CD4-positive, alpha-beta T cell treated with Interleukin-4 for 1 hour (primary cell): ENCODE measurements at regions not wholly inside any gene's neighbourhood (a gene's known extent, or its start where the extent isn't known, plus 50 kb on each side); places are given as distances from the start of the nearest gene placed in this dataset.

Source experiments
- DNase-seq, 2 donors: peaks; one replicate each; pipeline ENCODE4 v3.0.0-alpha.2; 2020 to 2022

DNA sequence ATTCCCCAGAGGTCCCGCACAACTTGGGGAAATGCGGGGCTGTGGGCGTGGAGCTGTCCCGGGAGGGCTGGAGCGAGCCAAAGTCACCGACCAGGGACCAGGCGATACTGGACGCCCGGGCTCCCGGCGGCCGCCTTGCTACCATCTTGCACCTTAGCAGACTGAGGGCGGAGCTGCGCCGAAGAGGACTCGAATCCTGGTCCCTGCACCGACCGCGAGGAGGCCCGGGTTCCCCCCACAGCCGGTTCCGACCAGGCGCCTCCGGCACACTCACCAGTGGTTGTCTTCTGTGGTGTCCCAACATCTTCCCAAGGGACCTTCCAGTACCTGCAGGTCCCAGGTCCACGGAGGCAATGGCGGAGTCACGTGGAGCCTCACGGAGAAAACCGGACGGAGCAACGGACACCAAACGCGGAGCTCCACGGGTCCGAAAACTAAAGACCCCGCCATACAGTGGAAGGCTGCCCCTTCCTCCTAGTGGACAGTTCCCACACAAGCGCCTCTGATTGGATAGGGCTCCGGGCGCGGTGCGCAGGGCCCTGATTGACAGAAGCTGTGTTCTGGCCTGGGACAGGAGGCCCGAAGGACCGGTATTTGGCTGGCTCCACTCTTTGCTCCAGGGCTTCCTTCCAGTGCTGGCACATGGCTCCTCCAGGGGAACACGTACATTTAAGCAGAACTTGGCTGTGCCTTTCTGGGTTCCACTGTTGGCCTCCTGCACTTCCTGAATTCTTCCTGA is 124.6 kb upstream of the ZNF479 start:
- no peak for DNase-seq

DNA sequence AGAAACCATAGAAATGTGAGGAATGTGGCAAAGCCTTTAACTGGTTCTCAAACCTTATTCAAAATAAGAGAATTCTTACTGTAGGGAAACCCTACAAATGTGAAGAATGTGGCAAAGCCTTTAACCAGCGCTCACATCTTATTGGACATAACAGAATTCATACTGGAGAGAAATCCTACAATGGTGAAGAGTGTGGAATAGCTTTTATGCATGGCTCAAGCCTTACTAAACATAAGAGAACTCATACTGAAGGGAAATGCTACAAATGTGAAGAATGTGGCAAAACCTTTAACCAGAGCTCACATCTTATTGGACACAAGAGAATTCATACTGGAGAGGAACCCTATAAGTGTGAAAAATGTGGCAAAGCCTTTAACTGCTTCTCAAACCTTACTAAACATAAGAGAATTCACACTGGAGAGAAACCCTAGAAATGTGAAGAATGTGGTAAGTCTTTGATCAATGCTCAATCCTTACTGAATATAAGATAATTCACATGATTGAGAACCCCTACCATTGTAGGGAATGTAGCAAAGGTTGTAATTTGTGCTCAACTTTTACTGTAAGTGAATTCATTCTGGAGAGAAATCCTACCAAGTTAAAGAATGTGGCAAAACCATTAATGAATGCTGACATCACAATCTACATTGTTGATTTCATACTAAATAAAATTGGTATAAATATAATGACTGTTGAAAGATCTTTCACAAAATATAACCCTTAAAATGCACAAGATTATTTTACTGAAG is 142.5 kb upstream of the ZNF479 start:
- DNase-seq: no peak

DNA sequence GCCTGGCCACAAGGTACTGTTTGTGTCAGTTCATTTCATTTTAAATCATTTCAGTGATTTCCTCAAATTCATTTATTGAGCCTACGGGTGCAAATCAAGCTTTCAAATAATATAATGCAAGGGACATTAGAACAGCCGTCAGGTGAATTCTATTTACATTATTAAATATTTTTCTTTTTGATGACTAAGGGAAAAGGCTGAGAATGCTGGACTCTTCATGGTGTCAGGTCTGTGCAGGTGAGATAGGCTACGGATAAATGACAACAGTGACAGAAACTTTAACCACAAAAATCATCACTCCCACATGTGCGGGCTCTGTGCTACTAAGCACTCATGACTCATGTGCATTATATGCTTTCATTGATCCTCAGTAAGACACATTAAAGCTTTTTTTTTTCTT is 149.2 kb upstream of the ZNF716 start:
- DNase-seq: no peak

DNA sequence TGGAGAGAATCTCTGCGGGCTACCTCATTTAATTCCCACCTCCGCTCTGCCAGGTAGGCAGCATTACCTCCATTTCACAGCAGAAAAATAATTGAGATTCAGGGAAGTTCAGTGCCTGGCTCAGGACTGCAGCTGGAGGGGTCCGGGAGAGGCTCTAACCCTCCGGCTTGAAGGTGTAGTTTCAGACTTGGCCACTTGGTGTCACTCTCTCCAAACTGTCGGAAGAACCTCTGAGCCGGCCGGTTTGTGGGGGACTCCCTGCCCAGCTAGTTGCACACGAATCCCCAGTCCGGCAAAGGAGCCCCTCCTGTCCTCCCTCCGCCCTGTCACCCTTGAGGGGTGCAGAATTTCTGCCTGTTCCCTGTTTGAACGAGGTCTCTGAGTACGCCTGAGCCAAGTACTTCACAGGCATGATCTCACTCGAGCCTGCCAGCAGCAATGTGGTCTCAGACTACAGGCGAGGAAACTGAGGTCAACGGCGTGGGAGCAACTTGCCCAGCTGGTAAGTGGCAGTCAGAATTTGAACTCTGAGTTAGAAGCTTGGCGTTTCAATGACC is 144.7 kb upstream of the ZNF716 start:
- DNase-seq: no peak

DNA sequence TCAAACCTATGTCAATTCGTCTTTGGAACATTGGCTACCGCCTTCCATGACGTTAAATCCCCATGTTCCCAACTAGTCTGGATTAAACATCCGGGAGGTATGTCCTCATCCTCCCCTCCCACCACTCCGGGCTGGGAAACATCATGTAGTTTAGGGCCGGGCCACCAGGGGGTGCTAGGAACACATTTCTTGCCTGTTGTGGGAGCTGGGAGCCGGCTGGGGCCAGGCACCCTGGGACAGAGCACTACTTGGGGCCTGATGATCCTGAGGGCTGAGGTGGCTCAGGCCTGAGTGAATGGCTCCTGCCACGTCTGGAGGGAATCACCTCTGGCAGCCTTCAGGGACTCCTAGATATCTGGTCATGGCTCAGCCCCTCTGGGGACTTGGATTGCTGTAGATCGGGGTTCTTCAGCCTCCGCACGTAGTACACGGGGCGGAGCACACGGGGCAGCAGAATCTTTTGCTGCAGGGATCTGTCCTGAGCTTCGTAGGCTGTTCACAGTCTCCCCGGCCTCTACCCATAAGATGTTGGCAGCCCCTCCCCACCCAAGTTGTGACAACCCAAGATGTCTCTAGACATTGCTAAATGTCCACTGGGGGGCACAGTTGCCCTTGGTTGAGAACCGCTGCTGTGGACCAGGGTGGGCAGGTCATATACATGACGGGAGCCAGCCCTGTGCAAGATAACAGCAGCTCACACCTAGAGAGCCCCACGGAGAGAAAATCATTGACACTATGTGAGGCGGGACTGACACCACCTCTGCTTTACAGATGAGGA is 141.2 kb upstream of the ZNF716 start:
- DNase-seq: no peak

DNA sequence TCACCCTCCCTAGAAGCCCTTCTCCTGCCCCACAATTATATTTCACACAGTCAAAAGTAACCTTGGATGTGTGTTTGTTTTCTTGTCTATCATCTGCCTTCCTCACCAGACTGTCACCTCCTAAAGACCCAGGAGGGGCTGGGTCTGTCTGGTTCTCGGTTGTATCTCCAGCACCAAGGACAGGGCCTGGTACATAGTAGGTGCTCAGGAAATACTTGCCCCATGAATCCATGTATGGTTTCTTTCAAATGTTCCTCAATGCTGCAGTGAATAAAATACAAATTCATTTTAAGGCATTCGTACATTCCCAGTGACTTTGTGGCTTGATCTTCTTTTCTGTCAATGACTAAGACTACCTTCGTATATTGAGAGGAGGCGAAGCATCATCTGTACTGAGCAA is 122.9 kb upstream of the ZNF716 start:
- DNase-seq: no peak

DNA sequence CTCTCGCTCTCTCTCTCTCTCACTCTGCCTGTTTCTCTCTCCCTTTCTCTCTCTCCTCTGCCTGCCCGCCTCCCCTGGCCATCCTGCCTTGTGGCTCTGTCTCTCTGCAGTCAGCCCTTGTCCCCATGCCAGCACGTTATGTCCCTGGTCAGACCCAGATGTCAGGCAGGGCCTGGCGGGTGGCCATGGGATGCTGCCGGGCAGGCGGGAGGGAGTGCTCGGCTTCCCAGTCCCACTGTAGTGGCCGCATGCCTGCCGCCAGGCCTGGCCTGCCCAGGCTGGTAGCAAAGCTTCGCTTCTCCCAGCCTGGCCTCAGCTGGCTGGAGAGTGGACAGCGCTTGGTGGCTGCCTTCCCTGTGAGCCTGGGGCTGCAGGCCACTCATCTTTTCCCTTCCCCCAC is 121.5 kb upstream of the ZNF716 start:
- DNase-seq: no peak

DNA sequence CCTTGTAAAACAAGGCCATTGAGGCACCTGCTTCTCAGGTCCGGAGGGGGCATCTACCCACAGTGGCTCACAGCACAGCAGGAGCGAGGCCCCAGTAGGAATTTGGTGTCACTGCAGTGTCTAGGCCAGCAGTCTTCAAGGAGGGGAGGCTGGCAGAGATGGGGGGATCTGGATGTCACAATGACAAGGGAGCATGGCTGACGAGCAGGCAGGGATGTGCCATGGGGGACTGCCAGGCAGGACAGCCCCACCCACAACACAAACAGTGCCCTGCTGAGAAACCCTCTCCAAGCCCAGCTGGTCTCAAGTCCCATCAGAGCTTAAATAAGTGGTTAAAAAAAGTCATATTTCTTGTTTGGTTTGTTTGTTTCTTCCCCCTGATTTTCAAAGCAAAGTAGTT is 121.0 kb upstream of the ZNF716 start:
- no peak for DNase-seq

DNA sequence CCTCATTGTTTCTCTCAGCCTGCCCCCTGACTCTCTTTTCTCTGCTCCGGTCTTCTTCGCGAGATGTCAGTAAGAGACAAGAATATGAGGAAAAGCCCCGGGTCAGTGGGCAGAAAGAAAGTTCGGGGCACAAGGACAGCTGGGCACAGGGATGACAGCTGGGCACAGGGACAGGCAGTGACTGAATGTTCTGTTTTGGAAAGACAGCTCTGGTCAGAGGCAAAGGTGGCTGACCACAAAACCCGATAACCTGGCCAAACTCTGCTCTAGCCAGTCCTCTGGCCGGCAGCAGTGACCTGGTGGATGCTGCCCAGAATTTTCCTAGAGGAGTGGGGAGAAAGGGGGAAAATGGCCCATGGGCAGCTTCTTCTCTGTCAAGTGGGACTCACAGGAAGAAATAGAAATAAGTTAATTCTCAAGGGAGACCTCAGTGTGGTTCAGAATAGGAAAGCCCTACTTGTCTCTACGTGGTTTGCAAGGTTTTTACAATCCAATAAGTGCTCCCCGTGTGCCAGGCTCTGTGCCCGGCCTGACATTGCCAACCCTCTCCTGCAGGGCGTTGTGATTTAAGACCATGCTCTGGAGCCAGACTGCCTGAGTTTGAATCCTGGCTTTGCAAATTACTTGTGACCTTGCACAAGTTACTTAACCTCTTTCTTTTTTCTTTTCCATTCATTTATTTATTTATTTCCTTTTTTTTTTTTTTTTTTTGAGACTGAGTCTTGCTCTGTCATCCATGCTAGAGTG is 110.6 kb upstream of the ZNF716 start:
- no peak for DNase-seq

DNA sequence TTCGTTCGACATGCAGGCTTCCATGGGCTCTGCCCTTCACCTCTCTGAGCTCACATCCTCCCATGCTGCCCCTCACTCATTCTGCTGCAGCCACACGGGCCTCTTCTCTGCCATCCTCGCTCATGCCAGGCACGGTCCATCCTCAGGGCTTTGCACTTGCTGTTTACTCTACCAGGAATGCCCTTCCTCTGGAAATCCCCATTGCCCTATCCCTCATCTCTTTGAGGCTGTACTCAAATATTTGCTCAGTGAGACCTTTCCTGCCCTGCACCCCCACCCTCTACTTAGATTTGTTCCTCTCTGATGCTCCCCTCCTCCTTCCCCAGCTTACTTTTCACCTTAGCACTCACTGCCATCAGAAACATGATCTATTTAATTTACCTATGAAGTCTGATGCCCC is 107.0 kb upstream of the ZNF716 start:
- DNase-seq: no peak

DNA sequence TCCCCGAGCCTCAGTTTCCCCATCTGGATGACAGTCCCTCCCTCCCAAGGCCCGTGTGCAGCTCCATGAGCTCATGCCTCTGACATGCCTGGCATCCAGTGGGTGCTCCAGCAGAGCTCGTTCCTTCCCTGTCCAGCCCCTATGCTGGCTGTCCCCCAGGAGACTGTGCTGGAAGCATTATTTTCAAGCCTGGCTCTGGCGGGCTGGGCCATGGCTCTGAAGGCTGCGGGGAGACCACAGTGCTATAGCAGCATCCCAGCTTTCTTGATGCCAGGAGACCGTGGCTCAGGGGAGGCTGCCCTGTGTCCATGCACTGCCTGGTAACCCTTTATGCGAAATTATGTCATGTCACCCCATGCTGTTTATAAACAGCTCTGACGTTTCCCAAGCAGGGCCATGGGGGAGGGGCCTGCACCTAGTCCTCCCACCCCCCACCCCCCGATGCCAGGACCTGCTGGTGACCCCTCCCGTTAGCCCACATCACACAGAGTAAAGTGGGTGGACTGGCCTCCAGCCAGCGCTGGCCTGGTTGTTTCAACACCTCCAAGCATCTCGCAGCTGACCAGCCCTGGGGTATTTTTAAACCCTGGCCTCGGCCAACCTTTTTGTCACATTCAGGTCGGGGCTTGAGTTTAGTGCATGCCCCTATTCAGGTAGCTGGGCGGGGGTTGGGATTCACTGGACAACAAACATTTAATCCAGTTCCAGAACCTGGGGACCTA is 105.9 kb upstream of the ZNF716 start:
- no peak for DNase-seq

DNA sequence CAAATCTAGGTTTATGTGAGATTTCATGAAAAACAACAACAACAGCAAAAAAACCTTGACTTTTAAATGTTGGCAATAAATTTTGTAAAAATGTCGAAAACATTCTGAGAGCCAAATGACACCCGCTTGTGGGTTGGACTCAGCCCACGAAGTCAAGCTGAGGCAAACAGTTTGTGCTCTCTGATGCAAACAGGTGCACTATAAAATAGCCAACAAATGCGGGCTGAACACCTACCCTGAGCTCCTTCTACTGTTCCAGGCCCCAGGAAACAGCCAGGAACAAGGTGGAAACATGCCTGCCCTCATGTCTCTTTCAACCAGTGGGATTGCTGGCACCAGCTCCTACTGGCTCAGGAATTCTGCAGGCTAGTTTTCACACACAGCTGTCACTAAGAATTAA is 105.0 kb upstream of the ZNF716 start:
- DNase-seq: no peak

DNA sequence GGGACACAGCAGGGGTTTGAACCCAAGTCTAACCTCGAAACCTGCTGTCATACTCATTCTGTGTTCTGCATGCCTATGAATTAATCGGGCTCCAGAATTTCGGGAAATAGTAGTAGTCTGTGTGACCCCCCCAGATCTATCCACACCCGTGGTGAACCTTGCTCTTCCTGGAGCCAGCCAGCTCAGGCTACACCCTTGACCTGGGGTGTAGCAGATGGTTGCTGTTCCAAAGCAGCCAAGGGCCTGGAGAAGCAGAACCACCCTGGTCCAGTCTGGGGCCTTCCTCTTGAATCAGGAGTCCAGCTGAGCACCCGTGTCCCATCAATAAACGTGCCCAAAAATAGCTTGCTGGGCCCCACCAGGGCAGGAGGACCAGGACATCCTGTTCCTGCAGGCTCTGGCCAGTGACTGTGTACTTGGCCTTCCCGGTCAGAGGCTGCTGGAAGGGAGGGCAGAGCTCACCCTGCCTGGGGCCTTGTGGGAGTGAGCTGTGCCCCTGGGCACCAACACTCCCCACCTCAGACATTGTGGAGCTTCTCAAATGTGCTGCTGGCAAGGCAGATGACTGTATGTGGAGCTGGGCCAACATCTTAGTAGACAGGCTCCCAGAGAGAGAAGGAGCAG is 101.2 kb upstream of the ZNF716 start:
- DNase-seq: no peak

DNA sequence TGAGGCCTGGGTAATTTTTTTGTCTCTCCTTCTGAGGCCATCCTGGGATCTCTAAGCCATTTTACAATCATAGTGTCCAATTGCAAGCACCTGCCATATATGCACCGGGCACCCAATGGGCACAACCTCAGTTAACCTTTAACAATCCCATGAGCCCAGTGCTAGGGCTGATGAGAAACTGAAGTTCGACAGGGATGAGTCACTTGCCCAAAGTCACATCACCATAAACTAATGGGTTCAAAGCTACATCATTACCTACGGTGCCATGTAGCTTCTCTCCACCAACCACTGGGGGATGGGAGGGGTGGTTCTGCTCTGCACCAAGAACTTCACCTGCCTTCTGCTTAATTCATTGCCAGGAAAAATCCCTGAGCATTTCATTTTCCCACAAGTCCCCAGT is 95.8 kb upstream of the ZNF716 start:
- DNase-seq: no peak

DNA sequence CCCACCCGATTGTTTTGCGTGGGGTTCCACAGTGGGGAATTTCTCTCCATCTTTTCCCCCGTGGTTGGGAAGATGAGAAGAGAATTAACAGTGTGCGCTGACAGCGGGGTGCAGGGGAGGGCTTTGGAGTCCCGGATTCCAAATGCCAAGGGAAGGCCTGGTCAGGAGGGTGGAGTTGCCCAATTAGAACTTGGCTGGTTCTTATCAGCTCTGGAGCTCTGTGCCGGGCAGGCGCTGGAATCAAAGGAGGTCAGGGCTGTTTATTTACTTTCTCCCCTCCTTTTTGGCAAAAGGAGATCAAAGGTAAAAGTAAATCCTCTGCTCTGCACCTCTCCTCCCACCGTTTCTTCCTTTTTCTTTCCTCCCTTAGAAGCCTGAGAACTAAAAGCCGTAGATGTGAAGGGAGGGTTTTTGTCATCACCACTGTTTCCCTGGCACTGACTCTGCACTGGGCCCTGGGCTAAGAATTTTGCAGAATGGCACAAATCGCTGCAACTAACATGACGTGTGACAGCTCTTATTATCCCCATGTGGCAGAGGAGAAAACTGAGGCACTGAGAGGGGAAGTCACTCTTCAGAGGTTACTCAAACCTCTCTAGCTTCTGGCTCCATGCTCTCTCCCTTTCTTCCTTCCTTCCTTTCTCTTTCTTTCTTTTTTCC is 95.2 kb upstream of the ZNF716 start:
- DNase-seq: no peak

DNA sequence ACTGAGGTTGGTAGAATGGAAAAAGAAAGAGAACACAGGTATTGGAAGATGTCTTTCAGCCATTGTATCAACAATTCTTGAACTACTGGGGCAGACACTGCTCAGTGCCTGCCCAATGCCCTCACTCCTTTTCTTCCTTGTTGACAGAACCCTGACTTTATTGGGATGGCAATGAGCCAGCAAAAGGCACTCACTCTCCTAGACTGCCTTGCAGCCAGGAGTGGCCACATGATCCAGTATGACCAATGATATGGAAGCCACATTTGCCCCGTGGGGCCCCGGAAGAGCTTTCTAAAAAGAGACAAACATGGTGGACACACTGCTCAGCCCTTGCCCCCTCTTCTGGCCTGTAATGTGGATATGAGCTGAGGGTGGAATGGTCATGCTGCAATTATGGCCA is 88.6 kb upstream of the ZNF716 start:
- DNase-seq: no peak

DNA sequence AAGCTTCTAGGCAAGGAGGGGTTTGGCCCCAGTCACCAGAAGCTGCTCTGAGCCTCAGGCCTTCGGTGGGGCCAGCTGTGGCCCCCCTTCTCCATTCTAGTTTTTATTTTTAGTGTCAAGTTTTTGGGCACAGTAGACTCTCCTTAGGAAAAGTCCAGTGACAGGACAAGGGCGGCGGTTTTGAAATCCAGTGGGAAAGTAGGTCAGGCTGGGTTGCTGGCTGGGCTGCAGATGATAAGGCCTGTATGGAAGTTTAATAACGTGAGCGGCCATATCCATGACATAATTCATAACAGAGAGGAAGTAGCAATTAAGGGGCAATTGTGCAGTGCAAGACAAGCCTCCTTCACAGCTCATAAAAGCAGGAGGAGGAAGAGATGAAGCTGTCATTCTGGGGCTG is 87.1 kb upstream of the ZNF716 start:
- DNase-seq: no peak

DNA sequence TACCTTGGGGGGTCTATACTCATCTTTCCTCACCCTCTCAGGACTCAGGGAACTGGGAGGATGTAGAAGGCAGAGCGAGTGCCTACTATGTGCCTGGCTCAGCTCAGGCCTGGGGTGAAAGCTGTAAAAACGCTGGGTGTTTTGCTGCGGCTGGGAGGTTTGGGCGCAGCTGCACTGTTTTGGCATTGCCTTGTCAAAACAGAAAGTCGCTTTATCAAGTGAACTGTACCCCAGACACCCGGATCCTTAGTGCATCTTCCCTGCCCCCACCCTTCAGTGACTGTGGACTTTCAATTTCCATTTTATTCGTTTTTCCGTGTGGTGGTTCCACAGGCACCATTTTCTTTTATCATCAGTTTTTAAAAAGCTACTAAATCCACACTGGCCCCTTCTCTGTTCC is 86.7 kb upstream of the ZNF716 start:
- no peak for DNase-seq

DNA sequence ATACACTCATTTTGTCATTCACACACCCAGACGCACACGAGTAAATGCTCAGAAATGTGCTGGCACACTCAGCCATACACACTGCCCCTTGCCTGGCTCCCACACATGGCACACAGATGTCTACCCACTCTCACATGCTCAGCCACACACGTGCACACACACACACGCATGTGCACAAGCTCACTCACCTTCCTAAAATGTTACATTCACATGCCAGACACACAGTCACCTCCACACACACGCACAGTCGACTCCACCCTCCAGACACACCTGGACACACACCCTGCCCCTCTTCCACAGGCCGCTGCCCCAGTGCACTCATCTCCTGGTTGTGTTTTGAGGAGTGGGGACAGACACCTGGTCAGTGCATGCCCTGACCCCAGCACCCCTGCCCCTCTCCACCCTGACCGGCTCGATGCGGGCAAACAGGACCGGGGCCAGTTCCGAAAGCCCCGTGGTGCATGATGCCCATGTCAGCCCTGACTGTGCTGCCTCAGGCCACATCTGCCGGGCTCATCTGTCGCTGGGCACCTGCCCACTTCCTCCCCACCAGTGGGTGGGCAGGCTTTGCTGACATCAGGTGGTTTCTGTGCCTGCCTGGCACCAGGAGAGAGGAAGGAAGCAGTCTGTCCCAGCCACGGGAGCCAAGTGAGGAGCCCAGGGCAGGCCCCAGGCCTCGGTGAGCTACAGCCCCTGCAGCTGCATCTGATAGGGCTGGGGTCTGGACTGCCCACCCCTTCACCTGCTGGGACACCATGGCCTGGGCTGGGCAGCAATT is 84.9 kb upstream of the ZNF716 start:
- no peak for DNase-seq

DNA sequence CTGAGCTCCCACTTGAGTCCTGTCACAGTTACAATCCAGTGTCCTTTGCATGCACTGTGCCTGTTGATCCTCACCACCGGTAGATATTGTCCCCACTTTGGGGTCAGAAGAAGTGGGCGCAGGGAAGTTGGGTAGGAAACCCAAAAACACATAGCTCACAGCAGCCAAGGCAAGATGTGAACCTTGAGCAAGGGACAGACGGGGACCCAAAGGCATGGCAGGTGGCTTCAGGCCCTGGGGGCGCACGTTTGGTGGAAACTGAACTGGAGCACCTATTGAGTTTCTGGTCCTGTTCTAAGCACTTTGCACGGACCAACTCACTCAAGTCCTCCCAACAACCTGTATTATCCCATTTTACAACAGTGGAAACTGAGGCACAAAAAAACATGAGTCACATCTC is 82.8 kb upstream of the ZNF716 start:
- DNase-seq: no peak
